HCT116 (cell line): ENCODE measurements at regions not wholly inside any gene's neighbourhood (a gene's known extent, or its start where the extent isn't known, plus 50 kb on each side); places are given as distances from the start of the nearest gene placed in this dataset.

ENCODE experiments used
- CTCF ChIP-seq, 3 experiments: fragments of 200-600 bp in 1 of 3; sonication (generic) in 1 of 3; IDR thresholded peaks in 2 of 3; conservative IDR thresholded peaks in 1 of 3; 2 replicates each; pipeline ENCODE4 v1.5.1; 2012 to 2017; ENCODE audit warnings: low read depth in 2 of 3, low read length in 2 of 3, antibody characterized with exemption in 1 of 3, borderline replicate concordance in 1 of 3, control low read depth in 1 of 3, mild to moderate bottlenecking in 1 of 3, mixed read lengths in 1 of 3, mixed run types in 1 of 3, moderate library complexity in 1 of 3; ENCODE audit not compliant: insufficient read depth in 1 of 3
- ELF1 ChIP-seq: IDR thresholded peaks from 2 replicates; pipeline ENCODE4 v1.6.1; 2012; ENCODE audit warnings: low read depth, borderline replicate concordance
- EZH2 ChIP-seq: fragments of 200-600 bp; sonication (generic); IDR thresholded peaks from 2 replicates; pipeline ENCODE4 v1.6.1; 2017; ENCODE audit warnings: antibody characterized with exemption, mixed run types
- EZH2phosphoT487 ChIP-seq: fragments of 200-600 bp; IDR thresholded peaks from 2 replicates; pipeline ENCODE4 v1.6.1; 2018; ENCODE audit warnings: antibody characterized with exemption, borderline replicate concordance
- JUND ChIP-seq: IDR thresholded peaks from 2 replicates; pipeline ENCODE4 v1.6.1; 2012
- MAX ChIP-seq: IDR thresholded peaks from 2 replicates; pipeline ENCODE4 v1.6.1; 2012
- POLR2AphosphoS5 ChIP-seq: IDR thresholded peaks from 2 replicates; pipeline ENCODE4 v1.6.1; 2011; ENCODE audit warnings: mild to moderate bottlenecking, low read depth, low read length, moderate library complexity
- REST ChIP-seq: IDR thresholded peaks from 2 replicates; pipeline ENCODE4 v1.6.1; 2012; ENCODE audit warnings: low read depth
- YY1 ChIP-seq: IDR thresholded peaks from 2 replicates; pipeline ENCODE4 v1.6.1; 2011; ENCODE audit warnings: low read length, low read depth, moderate library complexity, mild to moderate bottlenecking; ENCODE audit not compliant: insufficient replicate concordance; ENCODE audit errors: extremely low read depth
- ZBTB33 ChIP-seq: IDR thresholded peaks from 2 replicates; pipeline ENCODE4 v1.6.1; 2011; ENCODE audit warnings: mild to moderate bottlenecking, low read length, moderate library complexity; ENCODE audit not compliant: insufficient replicate concordance; ENCODE audit errors: extremely low read depth

GRCh38 chr7:15143936-15144335 is 241.4 kb upstream of the DGKB start:
- TF ChIP-seq YY1 (no peak), POLR2AphosphoS5 (no peak), REST (no peak), ZBTB33 (no peak), EZH2phosphoT487 (no peak), CTCF (IDR thresholded peaks at IDR 0.05 in 2 of 3, conservative IDR thresholded peaks at IDR 0.05 in 1 of 3; ENCODE audit: borderline replicate concordance in 1 of 3, insufficient read depth in 1 of 3, low read depth in 2 of 3, low read length in 2 of 3) (no peak), EZH2 (no peak), JUND (no peak), ELF1 (no peak), MAX (no peak)
